ENCODE measurements at regions not wholly inside any gene's neighbourhood (a gene's known extent, or its start where the extent isn't known, plus 50 kb on each side); places are given as distances from the start of the nearest gene placed in this dataset.

DNA sequence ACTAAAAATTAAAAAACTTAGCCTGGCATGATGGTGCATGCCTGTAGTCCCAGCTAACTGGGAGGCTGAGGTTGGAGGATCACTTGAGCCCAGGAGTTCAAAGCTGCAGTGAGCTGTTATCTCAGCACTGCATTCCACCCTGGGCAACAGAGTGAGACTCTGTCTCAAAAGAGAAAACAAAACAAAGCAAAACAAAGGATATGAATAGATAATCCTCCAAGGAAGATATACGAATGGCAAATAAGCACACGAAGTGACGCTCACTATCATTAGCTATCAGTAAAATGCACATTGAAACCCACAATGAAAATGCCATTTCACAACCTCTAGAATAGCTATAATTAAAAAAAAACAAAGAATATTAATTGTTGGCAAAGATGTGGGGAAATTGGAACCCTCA is 386.2 kb upstream of the CCL2 start:
- dilution Hi-C loops (cut with HindIII; ENCODE audit: low sequenced_read_pairs, unreplicated experiment): no loop called here
- TF ChIP-seq BHLHE40 (IDR thresholded peaks at IDR 0.05; ENCODE audit: low read depth, low read length): no peak
- no peak for TF ChIP-seq MAFK (IDR thresholded peaks at IDR 0.05; ENCODE audit: low read depth, low read length)
- no peak for TF ChIP-seq FOS (IDR thresholded peaks at IDR 0.05; ENCODE audit: low read depth, low read length)
- no peak for TF ChIP-seq POLR2A (IDR thresholded peaks at IDR 0.05; ENCODE audit: low read depth, low read length)
- no peak for TF ChIP-seq MXI1 (IDR thresholded peaks at IDR 0.05; ENCODE audit: borderline replicate concordance, low read depth, low read length)
- TF ChIP-seq CHD1 (IDR thresholded peaks at IDR 0.05; ENCODE audit: low read depth, low read length): no peak
- TF ChIP-seq RCOR1 (IDR thresholded peaks at IDR 0.05; ENCODE audit: insufficient replicate concordance, low read length): no peak
- TF ChIP-seq, protein P1, sequence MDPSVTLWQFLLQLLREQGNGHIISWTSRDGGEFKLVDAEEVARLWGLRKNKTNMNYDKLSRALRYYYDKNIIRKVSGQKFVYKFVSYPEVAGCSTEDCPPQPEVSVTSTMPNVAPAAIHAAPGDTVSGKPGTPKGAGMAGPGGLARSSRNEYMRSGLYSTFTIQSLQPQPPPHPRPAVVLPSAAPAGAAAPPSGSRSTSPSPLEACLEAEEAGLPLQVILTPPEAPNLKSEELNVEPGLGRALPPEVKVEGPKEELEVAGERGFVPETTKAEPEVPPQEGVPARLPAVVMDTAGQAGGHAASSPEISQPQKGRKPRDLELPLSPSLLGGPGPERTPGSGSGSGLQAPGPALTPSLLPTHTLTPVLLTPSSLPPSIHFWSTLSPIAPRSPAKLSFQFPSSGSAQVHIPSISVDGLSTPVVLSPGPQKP (IDR thresholded peaks at IDR 0.05; ENCODE audit: borderline replicate concordance, low read depth, low read length): no peak
- no peak for TF ChIP-seq SMC3 (IDR thresholded peaks at IDR 0.05; ENCODE audit: low read depth, low read length)
- TF ChIP-seq, protein P2, sequence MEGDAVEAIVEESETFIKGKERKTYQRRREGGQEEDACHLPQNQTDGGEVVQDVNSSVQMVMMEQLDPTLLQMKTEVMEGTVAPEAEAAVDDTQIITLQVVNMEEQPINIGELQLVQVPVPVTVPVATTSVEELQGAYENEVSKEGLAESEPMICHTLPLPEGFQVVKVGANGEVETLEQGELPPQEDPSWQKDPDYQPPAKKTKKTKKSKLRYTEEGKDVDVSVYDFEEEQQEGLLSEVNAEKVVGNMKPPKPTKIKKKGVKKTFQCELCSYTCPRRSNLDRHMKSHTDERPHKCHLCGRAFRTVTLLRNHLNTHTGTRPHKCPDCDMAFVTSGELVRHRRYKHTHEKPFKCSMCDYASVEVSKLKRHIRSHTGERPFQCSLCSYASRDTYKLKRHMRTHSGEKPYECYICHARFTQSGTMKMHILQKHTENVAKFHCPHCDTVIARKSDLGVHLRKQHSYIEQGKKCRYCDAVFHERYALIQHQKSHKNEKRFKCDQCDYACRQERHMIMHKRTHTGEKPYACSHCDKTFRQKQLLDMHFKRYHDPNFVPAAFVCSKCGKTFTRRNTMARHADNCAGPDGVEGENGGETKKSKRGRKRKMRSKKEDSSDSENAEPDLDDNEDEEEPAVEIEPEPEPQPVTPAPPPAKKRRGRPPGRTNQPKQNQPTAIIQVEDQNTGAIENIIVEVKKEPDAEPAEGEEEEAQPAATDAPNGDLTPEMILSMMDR (conservative IDR thresholded peaks at IDR 0.05; ENCODE audit: low read depth, low read length): no peak
- no peak for TF ChIP-seq RFX5 (IDR thresholded peaks at IDR 0.05; ENCODE audit: low read depth, low read length)
- TF ChIP-seq, protein P3, sequence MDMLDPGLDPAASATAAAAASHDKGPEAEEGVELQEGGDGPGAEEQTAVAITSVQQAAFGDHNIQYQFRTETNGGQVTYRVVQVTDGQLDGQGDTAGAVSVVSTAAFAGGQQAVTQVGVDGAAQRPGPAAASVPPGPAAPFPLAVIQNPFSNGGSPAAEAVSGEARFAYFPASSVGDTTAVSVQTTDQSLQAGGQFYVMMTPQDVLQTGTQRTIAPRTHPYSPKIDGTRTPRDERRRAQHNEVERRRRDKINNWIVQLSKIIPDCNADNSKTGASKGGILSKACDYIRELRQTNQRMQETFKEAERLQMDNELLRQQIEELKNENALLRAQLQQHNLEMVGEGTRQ (IDR thresholded peaks at IDR 0.05; ENCODE audit: low read depth, low read length): no peak
- TF ChIP-seq RAD21 (IDR thresholded peaks at IDR 0.05; ENCODE audit: low read length): no peak
- no peak for TF ChIP-seq CEBPB (IDR thresholded peaks at IDR 0.05; ENCODE audit: low read depth, low read length)
- no peak for TF ChIP-seq MAZ (IDR thresholded peaks at IDR 0.05; ENCODE audit: borderline replicate concordance, low read depth, low read length)
- TF ChIP-seq NFE2L2 (IDR thresholded peaks at IDR 0.05; ENCODE audit: low read depth, low read length): no peak
- H3K9me3 ChIP-seq (ENCODE audit: control insufficient read depth, insufficient read depth, low read length): 0 out of 2 replicates have a peak, but pooled peaks cover 2% of the 10 kb centered on the region
- H3K27ac ChIP-seq (ENCODE audit: insufficient read depth, low read length): no peak overlapping the region
- no peaks in the 10 kb centered on the region for H4K20me1 ChIP-seq (ENCODE audit: insufficient read depth, low read length)
- H3K4me3 ChIP-seq (ENCODE audit: insufficient read depth, low read depth, low read length): no peak overlapping the region
- CTCF ChIA-PET: interaction anchor here (0.6 kb wide), 1 partner anchor 323 kb away, joined by 3 read pairs; no protein-coding TSS in a partner anchor
- no peak overlapping the region for H2BK15ac ChIP-seq (ENCODE audit: low read depth, low read length)
- no peak overlapping the region for H3K4ac ChIP-seq (ENCODE audit: low read depth, low read length)
- no peak overlapping the region for H2AFZ ChIP-seq (replicated peaks; ENCODE audit: low read length, poor library complexity)
- in situ Hi-C loops (cut with MboI; ENCODE audit: low sequenced_read_pairs): no loop called here
- H3K27me3 ChIP-seq (ENCODE audit: control insufficient read depth, insufficient read depth, low read length): no peaks in the 10 kb centered on the region
- no peaks in the 10 kb centered on the region for H3K4me1 ChIP-seq (ENCODE audit: control insufficient read depth, insufficient read depth, low read length)
- H3K23ac ChIP-seq (ENCODE audit: low read depth, low read length): no peak overlapping the region
- no peaks in the 10 kb centered on the region for H3K36me3 ChIP-seq (ENCODE audit: control insufficient read depth, insufficient read depth, low read length)
- H2BK120ac ChIP-seq (ENCODE audit: low read depth, low read length): no peak overlapping the region
- H2BK20ac ChIP-seq (ENCODE audit: low read depth, low read length): no peak overlapping the region
- H3K9ac ChIP-seq (ENCODE audit: low read depth, low read length): no peak overlapping the region
- POLR2A ChIA-PET (ENCODE audit: unreplicated experiment): no interaction called here
- no peak overlapping the region for H4K91ac ChIP-seq (ENCODE audit: insufficient read depth, low read depth, low read length)
- no peak overlapping the region for H3K14ac ChIP-seq (replicated peaks; ENCODE audit: low read depth, low read length)
- DNase-seq (no peak), ATAC-seq (ENCODE audit: low read depth) (no peak)
- no peak overlapping the region for H4K8ac ChIP-seq (ENCODE audit: low read depth in 2 of 2, low read length in 2 of 2)
- H3K9me1 ChIP-seq (ENCODE audit: insufficient read depth, low read length): no peaks in the 10 kb centered on the region
- H2BK5ac ChIP-seq (ENCODE audit: low read depth, low read length, poor library complexity, severe bottlenecking): no peak overlapping the region
- no peak overlapping the region for H2AK9ac ChIP-seq (replicated peaks; ENCODE audit: low read depth, low read length, poor library complexity)
- intact Hi-C loops (cut with micrococcal nuclease): no loop called here
- BruUV-seq (replicated peaks): no TSS peak
- H3K4me2 ChIP-seq (ENCODE audit: low read depth, low read length): no peak overlapping the region
- H4K5ac ChIP-seq (ENCODE audit: low read depth, low read length): no peak overlapping the region
- no peak overlapping the region for H2AK5ac ChIP-seq (ENCODE audit: low read depth, low read length)
- H3K18ac ChIP-seq (ENCODE audit: low read depth, low read length): no peak overlapping the region
- WGBS, 2 experiments (ENCODE audit: extremely low coverage in 2 of 2, insufficient read length in 1 of 2): no CpG with 5 or more reads among the region's 3 CpGs
- no peak overlapping the region for H3K56ac ChIP-seq (ENCODE audit: extremely low read depth, insufficient read depth, low read length)
- H3K79me1 ChIP-seq (ENCODE audit: low read depth in 1 of 2, low read length in 2 of 2): no peaks in the 10 kb centered on the region

All from IMR-90 (cell line).